GM04503 (cell line): ENCODE measurements at regions not wholly inside any gene's neighbourhood (a gene's known extent, or its start where the extent isn't known, plus 50 kb on each side); places are given as distances from the start of the nearest gene placed in this dataset.

ENCODE experiments used
- DNase-seq: peaks from one replicate; pipeline ENCODE4 v3.0.0-alpha.2; 2012; ENCODE audit warnings: low read depth

GRCh38 chr2:65500310-65501040, 68.1 kb upstream of the SPRED2 start:
- no peak for DNase-seq

- no peak for DNase-seq
These were observed 66.8 kb upstream of the SPRED2 start for GRCh38 chr2:65499216-65499615.

GRCh38 chr2:65498396-65498795, 66.0 kb upstream of the SPRED2 start:
- no peak for DNase-seq

GRCh38 chr2:65495251-65495877, 63.0 kb upstream of the SPRED2 start:
- DNase-seq: no peak

GRCh38 chr2:65494078-65494477, 61.7 kb upstream of the SPRED2 start:
- no peak for DNase-seq

- no peak for DNase-seq
These were observed 59.0 kb upstream of the SPRED2 start for GRCh38 chr2:65491381-65491905.

GRCh38 chr2:65490222-65490621, 57.8 kb upstream of the SPRED2 start:
- no peak for DNase-seq

GRCh38 chr2:65489269-65489668, 56.9 kb upstream of the SPRED2 start:
- no peak for DNase-seq

GRCh38 chr2:65488527-65488926, 56.1 kb upstream of the SPRED2 start:
- DNase-seq: no peak

- DNase-seq: no peak
These were observed 55.0 kb upstream of the SPRED2 start for GRCh38 chr2:65487404-65487803.

GRCh38 chr2:65486802-65487201, 54.4 kb upstream of the SPRED2 start:
- DNase-seq: no peak

GRCh38 chr2:65486282-65486681, 53.9 kb upstream of the SPRED2 start:
- DNase-seq: no peak

GRCh38 chr2:65485839-65486238, 53.4 kb upstream of the SPRED2 start:
- DNase-seq: no peak

- no peak for DNase-seq
These were observed 51.4 kb upstream of the SPRED2 start for GRCh38 chr2:65483763-65484162.

GRCh38 chr2:65482971-65483370, 50.6 kb upstream of the SPRED2 start:
- DNase-seq: no peak
